ENCODE measurements at regions not wholly inside any gene's neighbourhood (a gene's known extent, or its start where the extent isn't known, plus 50 kb on each side); places are given as distances from the start of the nearest gene placed in this dataset.

GRCh38 chr3:147216143-147216673, 190.1 kb downstream of the ZIC4 start:
- Histone ChIP-seq H3K36me3 (ENCODE audit: control insufficient read depth in 2 of 2, insufficient read depth in 2 of 2, low read length in 1 of 2) (no peaks in the 10 kb centered on the region), H3K79me2 (ENCODE audit: control insufficient read depth, insufficient read depth, low read length) (no peaks in the 10 kb centered on the region), H2AFZ (ENCODE audit: control insufficient read depth, low read depth, low read length) (no peak overlapping the region), H4K20me1 (ENCODE audit: control insufficient read depth, insufficient read depth) (no peaks in the 10 kb centered on the region), H3K27me3 (replicated peaks in 1 of 2; ENCODE audit: control insufficient read depth in 2 of 2, insufficient read depth in 2 of 2, low read length in 1 of 2) (no peaks in the 10 kb centered on the region), H3K4me3 (no peak overlapping the region), H3K4me1 (ENCODE audit: control insufficient read depth, insufficient read depth, low read length) (no peaks in the 10 kb centered on the region), H3K9me3 (replicated peaks; ENCODE audit: control insufficient read depth, insufficient read depth, low read length) (no peaks in the 10 kb centered on the region), H3K27ac (ENCODE audit: control insufficient read depth, insufficient read depth) (no peak overlapping the region), H3K9ac (ENCODE audit: control insufficient read depth, insufficient read depth, low read length) (no peak overlapping the region), H3K4me2 (ENCODE audit: control insufficient read depth, insufficient read depth) (no peak overlapping the region)
- SMC1A ChIA-PET (ENCODE audit: uncharacterized antibody, unreplicated experiment), result no interaction called here
- ATAC-seq, result peak; percentile 51
- RAD21 ChIA-PET (ENCODE audit: unreplicated experiment), result no interaction called here
- in situ Hi-C loops (cut with MboI) (no loop called here), intact Hi-C loops (cut with micrococcal nuclease; ENCODE audit: unreplicated experiment) (no loop called here)
- TF ChIP-seq TCF3 (IDR thresholded peaks at IDR 0.05; ENCODE audit: borderline replicate concordance, insufficient read depth, low read depth, low read length) (no peak), PAX8 (IDR thresholded peaks at IDR 0.05) (no peak)
- POLR2A ChIA-PET, result no interaction called here
- DNase-seq (ENCODE audit: low read depth, low spot score), result no peak
- CTCF ChIA-PET, result no interaction called here
- no peak for FAIRE-seq
- BruUV-seq (replicated peaks), result no TSS peak
- WGBS (ENCODE audit: insufficient coverage, insufficient replicate concordance, low lambda C conversion rate, missing lambda C conversion rate), result 4% methylated on average over 1 of the region's 1 CpG

GRCh38 chr3:147215660-147216059, 190.7 kb downstream of the ZIC4 start:
- Histone ChIP-seq H2AFZ (ENCODE audit: control insufficient read depth, low read depth, low read length) (no peak overlapping the region), H3K27me3 (replicated peaks in 1 of 2; ENCODE audit: control insufficient read depth in 2 of 2, insufficient read depth in 2 of 2, low read length in 1 of 2) (no peaks in the 10 kb centered on the region), H3K36me3 (ENCODE audit: control insufficient read depth in 2 of 2, insufficient read depth in 2 of 2, low read length in 1 of 2) (no peaks in the 10 kb centered on the region), H3K4me1 (ENCODE audit: control insufficient read depth, insufficient read depth, low read length) (no peaks in the 10 kb centered on the region), H3K9ac (ENCODE audit: control insufficient read depth, insufficient read depth, low read length) (no peak overlapping the region), H3K4me3 (no peak overlapping the region), H3K79me2 (ENCODE audit: control insufficient read depth, insufficient read depth, low read length) (no peaks in the 10 kb centered on the region), H3K27ac (ENCODE audit: control insufficient read depth, insufficient read depth) (no peak overlapping the region), H3K4me2 (ENCODE audit: control insufficient read depth, insufficient read depth) (no peak overlapping the region), H4K20me1 (ENCODE audit: control insufficient read depth, insufficient read depth) (no peaks in the 10 kb centered on the region), H3K9me3 (replicated peaks; ENCODE audit: control insufficient read depth, insufficient read depth, low read length) (no peaks in the 10 kb centered on the region)
- FAIRE-seq (no peak), DNase-seq (ENCODE audit: low read depth, low spot score) (no peak), ATAC-seq (peak; percentile 63)
- CTCF ChIA-PET, result no interaction called here
- in situ Hi-C loops (cut with MboI), result no loop called here
- RAD21 ChIA-PET (ENCODE audit: unreplicated experiment), result no interaction called here
- SMC1A ChIA-PET (ENCODE audit: uncharacterized antibody, unreplicated experiment), result no interaction called here
- POLR2A ChIA-PET, result no interaction called here
- no TSS peak for BruUV-seq (replicated peaks)
- intact Hi-C loops (cut with micrococcal nuclease; ENCODE audit: unreplicated experiment), result no loop called here
- TF ChIP-seq SMARCA5 (IDR thresholded peaks at IDR 0.05) (no peak), RFX5 (IDR thresholded peaks at IDR 0.05; ENCODE audit: low read depth, low read length) (no peak), IKZF2 (IDR thresholded peaks at IDR 0.05) (no peak), BCL11A (IDR thresholded peaks at IDR 0.05; ENCODE audit: low read depth, low read length) (no peak), MYB (IDR thresholded peaks at IDR 0.05; ENCODE audit: borderline replicate concordance, low read depth, low read length) (no peak), IRF3 (IDR thresholded peaks at IDR 0.05) (no peak), PBX3 (IDR thresholded peaks at IDR 0.05; ENCODE audit: insufficient replicate concordance, low read depth, low read length) (no peak), EZH2 (IDR thresholded peaks at IDR 0.05; ENCODE audit: borderline replicate concordance, control insufficient read depth, low read depth, low read length) (no peak), DPF2 (IDR thresholded peaks at IDR 0.05) (no peak), RBBP5 (conservative IDR thresholded peaks at IDR 0.05) (no peak), CEBPZ (IDR thresholded peaks at IDR 0.05; ENCODE audit: low read depth, low read length) (no peak), CREB1 (IDR thresholded peaks at IDR 0.05; ENCODE audit: low read depth) (no peak), SPI1 (IDR thresholded peaks at IDR 0.05; ENCODE audit: borderline replicate concordance, insufficient read depth, low read depth, low read length) (peak; percentile 64)
